SKM-1 treated with dmso at 0.1 percent for 144 hours (cell line): ENCODE measurements at regions not wholly inside any gene's neighbourhood (a gene's known extent, or its start where the extent isn't known, plus 50 kb on each side); places are given as distances from the start of the nearest gene placed in this dataset.

Source experiments
- DNase-seq: peaks from one replicate; lab custom pipeline; 2025; ENCODE audit not compliant: unreplicated experiment; lab: John Stamatoyannopoulos, UW

GRCh38 chr6:109295774-109296156 lies 86.5 kb downstream of the CD164 start:
- DNase-seq: no peak

GRCh38 chr6:109295109-109295773 lies 87.0 kb downstream of the CD164 start:
- no peak for DNase-seq

GRCh38 chr6:109292983-109293586 lies 89.2 kb downstream of the CD164 start:
- DNase-seq: no peak

- no peak for DNase-seq
These were observed 89.8 kb downstream of the CD164 start for GRCh38 chr6:109292420-109292819.

- no peak for DNase-seq
These were observed 90.4 kb downstream of the CD164 start for GRCh38 chr6:109291902-109292301.

- no peak for DNase-seq
These were observed 91.9 kb downstream of the CD164 start for GRCh38 chr6:109290143-109290931.

- no peak for DNase-seq
These were observed 96.9 kb downstream of the CD164 start for GRCh38 chr6:109285366-109285765.

GRCh38 chr6:109284675-109285074 lies 97.6 kb downstream of the CD164 start:
- no peak for DNase-seq

- DNase-seq: peak; percentile 41
These were observed 99.5 kb downstream of the CD164 start for GRCh38 chr6:109282756-109283155.

GRCh38 chr6:109279628-109280027 lies 102.6 kb downstream of the CD164 start:
- no peak for DNase-seq

- no peak for DNase-seq
These were observed 110.6 kb downstream of the CD164 start for GRCh38 chr6:109271622-109272021.

- DNase-seq: no peak
These were observed 112.2 kb downstream of the CD164 start for GRCh38 chr6:109269953-109270517.

- no peak for DNase-seq
These were observed 113.2 kb downstream of the CD164 start for GRCh38 chr6:109269057-109269456.

GRCh38 chr6:109265530-109265929 lies 116.7 kb downstream of the CD164 start:
- no peak for DNase-seq

- DNase-seq: no peak
These were observed 118.2 kb downstream of the CD164 start for GRCh38 chr6:109263873-109264700.

GRCh38 chr6:109262261-109262660 lies 120.0 kb downstream of the CD164 start:
- DNase-seq: no peak

GRCh38 chr6:109261811-109262210 lies 120.5 kb downstream of the CD164 start:
- no peak for DNase-seq

GRCh38 chr6:109260701-109261100 lies 121.6 kb downstream of the CD164 start:
- DNase-seq: no peak

- DNase-seq: no peak
These were observed 122.1 kb downstream of the CD164 start for GRCh38 chr6:109260126-109260525.

GRCh38 chr6:109258129-109258528 lies 124.1 kb downstream of the CD164 start:
- DNase-seq: no peak

GRCh38 chr6:109257494-109257893 lies 124.8 kb downstream of the CD164 start:
- DNase-seq: no peak
